NCI-H82 (cell line): ENCODE measurements at regions not wholly inside any gene's neighbourhood (a gene's known extent, or its start where the extent isn't known, plus 50 kb on each side); places are given as distances from the start of the nearest gene placed in this dataset.

ENCODE experiments used
- DNase-seq: peaks from one replicate; lab custom pipeline; 2025; lab: John Stamatoyannopoulos, UW

GRCh38 chrX:69277369-69277990, 112.2 kb upstream of the PJA1 start:
- no peak for DNase-seq

GRCh38 chrX:69268611-69269010, 103.4 kb upstream of the PJA1 start:
- no peak for DNase-seq

GRCh38 chrX:69264158-69264581, 98.9 kb upstream of the PJA1 start:
- no peak for DNase-seq

GRCh38 chrX:69263251-69263820, 98.1 kb upstream of the PJA1 start:
- peak; percentile 43 for DNase-seq

- DNase-seq, result no peak
Observed at GRCh38 chrX:69262036-69262936, 97.0 kb upstream of the PJA1 start.

- DNase-seq, result no peak
Observed at GRCh38 chrX:69260169-69260568, 94.9 kb upstream of the PJA1 start.

- DNase-seq, result no peak
Observed at GRCh38 chrX:69258893-69259292, 93.6 kb upstream of the PJA1 start.

- DNase-seq, result no peak
Observed at GRCh38 chrX:69257499-69258127, 92.4 kb upstream of the PJA1 start.

GRCh38 chrX:69256291-69256565, 91.0 kb upstream of the PJA1 start:
- no peak for DNase-seq

- DNase-seq, result no peak
Observed at GRCh38 chrX:69255441-69256290, 90.4 kb upstream of the PJA1 start.

GRCh38 chrX:69253821-69254220, 88.6 kb upstream of the PJA1 start:
- DNase-seq, result no peak

GRCh38 chrX:69243276-69243675, 78.0 kb upstream of the PJA1 start:
- no peak for DNase-seq

- DNase-seq, result no peak
Observed at GRCh38 chrX:69238887-69239231, 73.6 kb upstream of the PJA1 start.

- DNase-seq, result no peak
Observed at GRCh38 chrX:69238114-69238886, 73.0 kb upstream of the PJA1 start.

GRCh38 chrX:69237236-69237635, 72.0 kb upstream of the PJA1 start:
- DNase-seq, result no peak

GRCh38 chrX:69236641-69237040, 71.4 kb upstream of the PJA1 start:
- DNase-seq, result no peak

- DNase-seq, result no peak
Observed at GRCh38 chrX:69234624-69235023, 69.4 kb upstream of the PJA1 start.

GRCh38 chrX:69232945-69233344, 67.7 kb upstream of the PJA1 start:
- peak; percentile 94 for DNase-seq

- no peak for DNase-seq
Observed at GRCh38 chrX:69231903-69232302, 66.7 kb upstream of the PJA1 start.

GRCh38 chrX:69229436-69229835, 64.2 kb upstream of the PJA1 start:
- no peak for DNase-seq

- no peak for DNase-seq
Observed at GRCh38 chrX:69228732-69229131, 63.5 kb upstream of the PJA1 start.
